ENCODE measurements at regions not wholly inside any gene's neighbourhood (a gene's known extent, or its start where the extent isn't known, plus 50 kb on each side); places are given as distances from the start of the nearest gene placed in this dataset.

DNA sequence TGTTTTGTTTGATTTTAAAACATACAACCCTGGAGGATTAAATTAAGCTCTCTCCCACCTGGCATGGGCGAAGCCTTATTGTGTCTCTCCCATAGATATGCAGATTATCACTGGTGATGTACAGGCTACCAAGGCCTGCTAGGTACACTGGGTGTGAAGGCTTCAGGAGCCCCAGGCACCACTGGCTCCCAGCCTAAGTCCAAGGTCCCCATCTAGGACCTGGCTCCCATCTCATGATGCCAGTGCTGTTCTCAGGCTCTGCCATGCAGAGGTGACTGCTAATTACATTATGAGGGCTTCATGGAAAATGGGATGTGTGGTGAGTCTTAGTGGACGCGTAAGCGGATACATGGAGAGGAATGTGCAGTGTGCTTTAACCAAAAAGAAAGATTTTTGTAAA lies 201.2 kb upstream of the KLHL29 start:
- TF ChIP-seq POLR2AphosphoS5 (IDR thresholded peaks at IDR 0.05; ENCODE audit: borderline replicate concordance, low read depth, low read length) (no peak), EZH2 (IDR thresholded peaks at IDR 0.05) (no peak), FOXP2 (optimal IDR thresholded peaks at IDR 0.05; ENCODE audit: control extremely low read depth, extremely low read length, insufficient read depth) (no peak)

All from SK-N-MC (cell line).